Inflammatory macrophage treated with lipopolysaccharide for 4 hours (primary cell): ENCODE measurements at regions not wholly inside any gene's neighbourhood (a gene's known extent, or its start where the extent isn't known, plus 50 kb on each side); places are given as distances from the start of the nearest gene placed in this dataset.

Experiments used
- DNase-seq: peaks from one replicate; pipeline ENCODE4 v3.0.0-alpha.2; 2020

DNA sequence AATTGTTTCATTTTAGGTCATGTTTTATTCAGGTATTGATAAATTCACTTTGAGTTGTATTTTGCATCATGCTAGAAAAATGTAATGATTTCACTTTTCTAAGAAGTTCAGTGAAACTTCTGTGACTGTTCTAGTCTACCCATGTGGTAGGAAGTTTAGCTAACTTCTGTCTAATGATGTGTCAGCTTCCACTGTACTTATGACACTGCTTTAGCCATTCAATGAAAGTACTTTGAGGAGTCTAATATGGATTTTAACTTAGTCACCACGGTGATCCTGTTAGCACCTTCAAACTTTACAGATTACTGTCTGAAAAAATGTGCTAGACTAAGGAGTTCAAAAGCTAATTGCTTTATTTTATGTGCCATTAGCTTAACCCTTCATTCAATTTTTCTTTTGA is 1510.5 kb upstream of the CDH9 start:
- DNase-seq, result no peak

- DNase-seq, result no peak
Observed at GRCh38 chr5:28544501-28544900, 1506.1 kb upstream of the CDH9 start.

DNA sequence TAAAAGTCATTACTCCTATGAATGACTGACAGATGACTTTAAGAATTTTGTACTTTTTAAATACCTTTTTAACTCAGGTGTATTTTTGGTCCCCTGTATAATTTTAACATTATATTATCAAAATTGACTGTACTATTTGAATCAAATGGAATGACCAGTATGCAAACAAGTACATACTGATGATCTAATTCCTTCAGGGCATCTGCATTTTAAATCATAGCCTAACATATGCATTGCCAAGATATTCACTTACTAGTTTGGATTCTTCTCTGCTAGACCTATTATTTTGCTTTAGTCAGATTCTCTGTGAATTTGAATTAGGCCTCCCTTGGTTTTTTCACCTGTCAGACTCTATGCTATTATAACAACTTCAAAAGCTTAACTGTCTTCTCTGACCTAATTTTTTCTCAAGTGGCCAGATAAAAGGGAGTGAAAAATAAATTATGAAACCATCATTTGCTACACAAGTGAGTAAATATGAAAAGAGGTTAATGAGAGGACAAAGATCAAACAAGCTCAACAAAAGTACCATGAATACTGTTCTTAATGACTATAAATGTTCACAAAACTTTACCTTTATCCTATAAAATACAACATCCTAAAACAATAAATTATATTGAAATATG is 1505.2 kb upstream of the CDH9 start:
- DNase-seq, result no peak

DNA sequence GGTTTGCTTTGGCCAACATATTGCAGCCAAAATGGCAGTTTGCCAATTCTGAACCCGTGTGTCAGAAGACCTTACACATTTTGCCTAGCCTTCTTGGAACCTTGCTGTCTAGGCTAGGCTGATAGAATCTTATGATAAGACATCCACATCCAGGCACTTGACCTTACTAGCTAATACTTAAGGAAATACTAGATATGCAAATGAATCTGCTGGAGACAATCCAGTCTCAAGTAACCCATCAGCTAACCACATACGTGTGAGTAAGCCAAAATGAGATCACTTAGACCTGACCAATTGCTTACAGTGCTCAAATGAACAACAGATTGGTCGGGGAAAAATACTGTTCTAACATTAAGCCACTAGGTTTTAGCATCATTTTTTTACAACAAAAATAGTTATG is 1504.6 kb upstream of the CDH9 start:
- DNase-seq, result no peak

DNA sequence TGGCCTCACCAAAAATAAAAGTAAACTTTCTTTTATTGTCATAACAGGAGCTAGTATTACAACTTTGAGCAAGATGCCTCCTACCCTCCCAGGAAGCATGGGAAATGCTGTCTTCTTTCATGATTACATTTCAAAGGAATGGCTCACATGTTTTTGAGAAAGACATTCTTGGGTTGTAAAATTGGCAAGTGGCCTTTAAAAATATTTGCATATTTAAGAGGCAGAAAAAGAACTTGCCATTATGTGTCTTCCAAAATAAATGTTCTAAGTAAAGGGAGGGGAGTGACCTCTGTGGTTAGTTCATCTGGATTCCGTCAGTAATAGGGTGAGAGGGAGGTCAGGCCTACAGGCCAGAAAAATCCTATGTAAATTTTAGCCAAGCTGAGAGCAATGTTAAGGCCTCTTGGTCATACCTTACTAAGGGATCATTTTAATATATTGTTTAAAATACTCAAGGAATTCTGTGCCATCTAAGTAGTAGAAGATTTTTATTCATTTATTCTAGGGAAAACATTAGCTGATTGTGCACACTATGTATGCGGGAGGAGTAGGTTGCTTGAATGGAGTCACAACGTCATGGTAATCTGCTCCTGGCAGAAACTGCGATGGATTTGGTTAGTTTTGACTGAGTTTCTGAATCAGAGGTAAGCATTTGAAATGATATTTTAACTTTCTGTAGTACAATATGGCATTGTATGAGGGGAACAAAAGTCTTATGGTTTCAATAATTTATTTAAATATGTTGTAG is 1485.7 kb upstream of the CDH9 start:
- no peak for DNase-seq

DNA sequence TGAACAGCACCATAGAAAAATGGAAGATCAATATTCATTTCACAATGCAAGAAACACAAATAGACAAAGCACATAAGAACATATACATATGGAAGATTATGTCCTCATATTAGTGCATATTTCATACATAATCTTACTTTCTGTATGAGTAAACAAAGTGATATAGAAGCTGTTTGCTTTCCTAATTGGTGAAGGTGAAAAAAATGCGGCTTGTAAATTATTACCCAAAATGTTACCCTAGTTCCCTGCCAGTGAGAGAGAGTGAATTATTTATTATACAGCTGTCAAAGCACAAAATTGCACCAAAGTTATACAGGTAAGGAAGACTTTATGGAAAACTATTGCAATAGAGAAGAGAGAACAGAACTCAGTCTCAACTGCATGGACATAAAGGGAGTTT is 1485.0 kb upstream of the CDH9 start:
- no peak for DNase-seq

DNA sequence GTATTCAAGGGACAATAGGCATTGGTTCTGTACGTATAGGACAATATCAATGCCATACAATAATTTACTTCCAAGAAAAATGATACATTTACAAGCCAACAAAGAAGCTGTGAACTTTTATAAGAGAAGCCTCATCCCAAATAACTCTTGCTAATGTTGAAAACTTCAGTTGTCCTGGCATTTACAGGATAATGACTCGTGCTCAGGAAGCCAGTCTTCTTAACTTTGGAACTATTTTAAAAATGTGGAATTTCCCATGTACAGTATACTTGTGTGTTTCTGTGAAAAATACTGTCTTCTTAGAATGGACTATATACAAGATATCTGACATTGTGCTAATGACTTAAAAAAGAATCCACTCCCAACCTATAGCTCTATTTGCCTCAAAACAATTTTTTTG is 1479.3 kb upstream of the CDH9 start:
- no peak for DNase-seq

DNA sequence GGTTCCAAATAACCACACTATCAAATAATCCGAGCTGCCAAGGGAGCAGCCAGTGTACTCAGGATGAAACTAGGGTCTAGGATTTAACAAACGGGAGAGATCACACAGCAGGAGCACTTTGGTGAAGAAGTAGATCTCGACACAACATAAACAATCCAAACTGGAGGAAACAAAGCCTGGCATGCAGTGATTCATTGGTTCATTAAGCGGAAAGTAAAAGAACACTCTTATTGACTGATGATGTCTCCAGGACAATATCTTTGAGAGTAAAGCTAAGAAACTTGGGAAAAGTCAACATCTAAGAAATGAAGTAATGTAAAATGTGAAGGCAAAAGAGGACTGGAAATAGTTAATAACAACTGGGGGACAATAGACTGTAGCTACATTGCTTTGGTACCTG is 1478.3 kb upstream of the CDH9 start:
- DNase-seq, result no peak

- DNase-seq, result no peak
Observed at GRCh38 chr5:28512648-28513047, 1474.3 kb upstream of the CDH9 start.

- DNase-seq, result no peak
Observed at GRCh38 chr5:28505121-28505520, 1466.7 kb upstream of the CDH9 start.

GRCh38 chr5:28500511-28500910 is 1462.1 kb upstream of the CDH9 start:
- DNase-seq, result no peak

DNA sequence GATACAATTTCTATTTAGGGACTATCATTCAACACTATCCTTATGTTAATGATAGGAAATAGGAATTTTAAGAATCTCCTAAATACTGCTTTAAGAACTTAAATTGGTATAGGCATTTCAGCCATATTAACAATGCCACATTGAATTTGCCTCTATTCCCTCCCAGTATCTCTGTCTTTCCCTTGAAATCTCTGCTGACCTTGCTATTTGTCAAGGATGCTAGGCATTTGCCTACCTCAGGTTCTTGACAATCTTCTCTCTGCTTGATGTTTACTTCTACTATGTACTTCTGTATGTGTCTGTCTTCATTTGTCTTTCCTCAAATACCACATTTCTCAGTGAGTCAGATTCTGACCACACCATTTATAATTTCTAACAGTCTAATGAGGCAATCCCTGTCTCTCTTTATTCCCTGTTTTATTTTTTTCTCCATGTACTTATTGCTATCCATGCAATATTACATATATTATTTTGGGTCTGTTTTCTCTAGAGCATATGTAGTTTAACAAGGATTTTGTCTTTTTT is 1461.4 kb upstream of the CDH9 start:
- DNase-seq, result no peak

GRCh38 chr5:28495876-28496275 is 1457.5 kb upstream of the CDH9 start:
- DNase-seq, result no peak

- DNase-seq, result no peak
Observed at GRCh38 chr5:28493456-28493855, 1455.1 kb upstream of the CDH9 start.

- DNase-seq, result no peak
Observed at GRCh38 chr5:28488752-28489151, 1450.4 kb upstream of the CDH9 start.

DNA sequence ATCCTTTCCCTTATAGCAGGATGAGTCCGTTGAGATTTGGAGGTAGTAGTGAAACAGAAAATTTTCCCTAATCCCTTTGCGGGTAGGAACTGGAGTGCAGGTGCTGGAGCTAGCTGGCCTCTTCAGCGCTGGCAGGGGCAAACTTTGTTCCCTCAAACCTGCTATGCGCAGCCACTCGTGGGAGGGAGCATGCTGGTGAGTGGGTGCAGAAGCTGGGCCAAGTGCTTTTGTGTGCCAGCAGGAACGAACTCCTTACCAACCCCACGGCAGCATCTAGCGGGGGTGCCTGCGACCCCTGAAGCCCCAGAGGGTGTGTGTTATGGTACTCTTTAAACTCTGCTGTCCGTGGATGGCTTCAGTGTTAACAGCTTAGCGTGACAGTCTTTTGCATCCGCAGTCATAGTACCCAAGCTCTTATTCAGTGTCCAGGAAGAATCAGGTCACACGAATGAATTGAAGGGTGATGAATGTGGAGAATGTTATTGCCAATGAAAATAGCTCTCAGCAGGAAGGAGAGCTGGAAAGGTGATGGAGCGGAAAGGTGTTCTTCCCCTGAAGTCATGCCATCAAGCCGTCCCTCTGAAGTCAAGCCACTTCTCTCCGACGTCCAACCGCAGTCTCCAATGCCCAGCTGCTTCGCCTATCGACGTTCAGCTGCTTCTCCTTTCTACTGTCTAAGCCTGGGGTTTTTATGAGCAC is 1445.1 kb upstream of the CDH9 start:
- DNase-seq, result no peak

GRCh38 chr5:28473531-28474107 is 1435.2 kb upstream of the CDH9 start:
- no peak for DNase-seq

DNA sequence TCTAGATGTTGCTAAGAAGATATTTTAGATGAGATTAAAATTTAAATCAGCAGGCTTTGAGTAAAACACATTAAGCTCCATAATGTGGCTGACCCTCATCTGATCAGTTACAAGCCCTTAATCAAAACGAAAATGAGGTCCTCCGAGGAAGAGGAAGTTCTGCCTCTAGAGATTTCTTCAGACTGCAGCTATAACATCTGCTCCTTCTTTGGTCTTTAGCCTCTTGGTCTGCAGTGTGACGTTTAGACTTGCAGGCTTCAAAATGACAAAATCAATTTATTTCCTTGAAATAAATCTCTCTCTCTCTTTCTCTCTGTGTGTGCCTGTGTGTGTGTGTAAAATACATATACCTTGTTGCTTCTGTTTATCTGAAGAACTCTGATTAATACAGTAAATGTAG is 1429.8 kb upstream of the CDH9 start:
- peak; percentile 2 for DNase-seq

DNA sequence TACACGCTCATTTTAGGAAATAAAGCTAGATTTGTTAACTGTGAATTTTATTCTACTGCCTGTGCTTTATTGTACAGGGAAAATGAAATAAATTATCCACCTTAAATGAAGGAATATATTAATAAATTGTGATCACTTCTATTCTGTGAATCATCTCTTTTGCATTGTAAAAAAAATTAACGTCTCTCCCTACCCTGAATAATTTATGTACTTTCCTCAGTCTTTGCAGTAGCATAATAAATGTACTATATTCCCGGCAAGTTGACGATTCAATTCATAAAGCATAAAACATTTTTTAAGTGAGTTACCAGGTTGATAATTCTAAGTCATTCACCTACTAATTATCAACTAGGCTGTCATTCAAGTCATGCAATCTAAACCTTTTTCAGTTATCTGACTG is 1425.3 kb upstream of the CDH9 start:
- DNase-seq, result no peak

DNA sequence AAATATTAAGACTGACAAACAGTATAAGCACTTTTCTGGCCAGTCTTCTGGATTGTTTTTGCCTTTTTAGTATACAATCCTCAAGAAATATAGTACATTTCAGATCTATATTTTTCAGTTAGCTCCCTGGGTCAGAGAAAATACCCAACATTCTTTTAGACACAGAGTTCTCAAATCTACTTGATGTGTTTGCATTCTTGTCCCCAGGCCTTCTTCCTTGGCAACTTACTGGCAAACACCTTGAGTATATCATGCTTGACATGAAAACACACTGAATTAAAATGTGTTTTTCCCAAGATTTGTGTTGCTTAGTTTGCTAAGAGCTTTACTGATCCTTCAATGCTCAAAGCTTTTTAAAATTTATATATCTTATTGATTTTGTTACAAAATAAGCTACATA is 1413.1 kb upstream of the CDH9 start:
- no peak for DNase-seq

GRCh38 chr5:28450997-28451396 is 1412.6 kb upstream of the CDH9 start:
- no peak for DNase-seq

DNA sequence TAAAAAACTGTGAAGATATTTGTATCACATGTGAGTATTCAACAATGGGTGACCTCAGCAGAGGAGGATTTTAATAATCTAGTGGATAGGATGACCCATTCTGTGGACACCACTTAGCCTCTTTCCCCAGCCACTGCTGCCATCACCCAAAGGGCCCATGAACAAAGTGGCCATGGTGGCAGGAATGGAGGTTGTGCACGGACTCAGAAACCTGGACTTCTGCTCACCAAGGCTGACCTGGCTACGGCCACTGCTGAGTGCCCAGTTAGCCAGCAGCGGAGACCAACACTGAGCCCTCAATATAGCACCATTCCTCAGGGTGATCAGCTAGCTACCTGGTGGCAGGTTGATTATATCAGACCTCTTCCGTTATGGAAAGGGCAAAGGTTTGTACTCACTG is 1410.4 kb upstream of the CDH9 start:
- DNase-seq, result no peak

GRCh38 chr5:28430565-28431178 is 1392.3 kb upstream of the CDH9 start:
- DNase-seq, result no peak
